ENCODE measurements at regions not wholly inside any gene's neighbourhood (a gene's known extent, or its start where the extent isn't known, plus 50 kb on each side); places are given as distances from the start of the nearest gene placed in this dataset.

GRCh38 chr7:41207141-41207540 is 495.7 kb downstream of the INHBA start:
- DNase-seq = peak; percentile 61

DNA sequence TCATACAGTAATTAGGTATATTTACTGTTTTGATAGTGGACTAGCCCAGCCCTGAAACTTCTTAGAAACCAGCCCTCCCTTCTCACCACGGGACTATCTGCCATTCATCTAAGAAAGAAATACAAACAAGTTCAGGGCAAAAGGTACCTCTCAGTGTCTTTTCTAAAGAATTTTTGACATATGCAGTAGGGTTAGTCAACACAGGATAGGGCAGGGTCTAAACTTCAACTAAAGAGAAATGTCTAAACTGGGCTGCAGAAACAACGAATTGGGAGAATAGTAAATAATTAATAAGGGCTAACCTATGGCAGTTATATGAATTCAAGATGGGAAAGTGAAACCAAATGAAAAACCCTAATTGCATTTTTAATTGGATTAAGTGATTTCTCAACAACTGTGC is 496.6 kb downstream of the INHBA start:
- DNase-seq = no peak

GRCh38 chr7:41205600-41205999 is 497.3 kb downstream of the INHBA start:
- no peak for DNase-seq

DNA sequence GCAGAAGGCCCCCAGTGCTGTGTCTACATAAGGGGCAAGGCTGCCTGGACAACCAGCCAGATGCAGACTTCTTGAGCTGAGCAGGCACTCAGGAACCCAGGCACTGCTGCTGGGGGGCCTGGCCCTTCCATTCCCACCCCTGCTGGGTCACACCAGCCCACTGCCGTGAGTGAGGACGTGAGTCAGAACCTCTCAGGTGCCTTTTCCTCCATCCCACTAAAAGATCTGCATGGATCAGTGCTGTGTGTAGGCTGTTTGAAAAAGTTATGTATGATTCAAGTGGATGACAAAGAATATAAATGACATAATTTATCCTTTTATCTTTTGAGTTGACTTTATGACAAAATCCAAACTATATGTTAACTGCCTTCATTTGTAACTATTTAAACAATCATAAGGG is 499.3 kb downstream of the INHBA start:
- peak; percentile 62 for DNase-seq

GRCh38 chr7:41201021-41201420 is 501.9 kb downstream of the INHBA start:
- DNase-seq = no peak

GRCh38 chr7:41199136-41199535 is 503.8 kb downstream of the INHBA start:
- no peak for DNase-seq

DNA sequence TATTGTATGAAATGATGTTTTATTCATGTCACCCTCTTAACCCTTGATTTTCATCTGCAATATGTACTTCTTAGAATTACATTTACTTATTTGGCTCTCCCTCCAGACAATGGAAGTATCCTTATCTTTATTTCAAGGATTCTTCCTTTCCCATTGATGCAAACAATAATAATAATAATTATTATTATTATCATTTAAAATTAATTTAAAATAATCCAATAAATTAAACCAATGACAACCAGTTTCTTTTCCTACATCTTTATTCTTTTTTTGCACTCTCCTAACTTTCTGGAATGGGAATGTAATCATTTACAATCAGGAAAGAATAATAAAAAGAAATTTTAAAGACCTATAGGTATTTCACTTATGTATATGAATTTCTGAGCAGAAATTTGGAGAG is 504.4 kb downstream of the INHBA start:
- DNase-seq = no peak

DNA sequence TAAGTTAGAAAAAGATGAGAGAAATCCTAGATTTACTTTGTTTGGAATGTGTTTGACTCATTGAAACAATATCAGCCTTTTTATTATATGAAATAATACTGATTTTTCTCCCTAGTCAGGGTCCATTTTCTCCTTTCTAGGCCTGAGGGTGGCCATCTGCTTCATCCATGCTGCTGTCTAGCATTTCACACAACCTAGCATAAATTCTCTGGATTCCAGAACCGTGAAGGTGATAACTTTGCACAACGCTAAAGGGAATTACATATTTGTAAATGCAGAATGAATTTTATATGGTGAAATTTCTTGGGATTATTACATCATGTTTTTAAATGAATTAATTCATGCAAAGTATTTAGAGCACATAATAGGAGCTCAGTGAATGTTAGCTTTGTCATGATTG is 505.1 kb downstream of the INHBA start:
- DNase-seq = no peak

DNA sequence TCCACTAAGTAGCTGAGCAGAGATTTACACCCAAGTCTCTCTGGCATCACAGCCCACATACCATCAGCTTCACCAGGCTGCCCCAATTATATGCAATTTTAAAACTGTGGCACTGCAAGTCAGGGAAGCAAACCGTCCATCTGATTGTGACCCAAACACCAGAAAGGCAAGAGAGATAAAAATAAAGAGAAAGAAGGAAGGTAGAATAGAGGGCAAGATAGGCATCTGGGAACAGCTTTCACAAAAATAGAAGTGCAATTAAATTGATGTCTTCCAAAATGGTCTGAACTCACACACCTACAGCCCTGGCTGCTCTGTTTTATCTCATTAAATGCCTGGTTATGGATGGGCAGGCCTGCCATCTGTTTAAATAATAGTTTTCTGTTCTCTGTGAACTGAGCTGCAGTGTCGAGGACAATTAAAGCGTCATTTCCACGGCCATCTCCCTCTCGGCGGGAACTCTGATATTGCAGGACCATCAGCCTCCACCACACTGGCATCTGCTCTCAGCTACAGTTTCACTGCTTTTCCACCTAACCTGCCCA is 509.1 kb downstream of the INHBA start:
- DNase-seq = no peak

GRCh38 chr7:41190581-41190980 is 512.3 kb downstream of the INHBA start:
- no peak for DNase-seq

GRCh38 chr7:41189866-41190265 is 513.0 kb downstream of the INHBA start:
- peak; percentile 58 for DNase-seq

DNA sequence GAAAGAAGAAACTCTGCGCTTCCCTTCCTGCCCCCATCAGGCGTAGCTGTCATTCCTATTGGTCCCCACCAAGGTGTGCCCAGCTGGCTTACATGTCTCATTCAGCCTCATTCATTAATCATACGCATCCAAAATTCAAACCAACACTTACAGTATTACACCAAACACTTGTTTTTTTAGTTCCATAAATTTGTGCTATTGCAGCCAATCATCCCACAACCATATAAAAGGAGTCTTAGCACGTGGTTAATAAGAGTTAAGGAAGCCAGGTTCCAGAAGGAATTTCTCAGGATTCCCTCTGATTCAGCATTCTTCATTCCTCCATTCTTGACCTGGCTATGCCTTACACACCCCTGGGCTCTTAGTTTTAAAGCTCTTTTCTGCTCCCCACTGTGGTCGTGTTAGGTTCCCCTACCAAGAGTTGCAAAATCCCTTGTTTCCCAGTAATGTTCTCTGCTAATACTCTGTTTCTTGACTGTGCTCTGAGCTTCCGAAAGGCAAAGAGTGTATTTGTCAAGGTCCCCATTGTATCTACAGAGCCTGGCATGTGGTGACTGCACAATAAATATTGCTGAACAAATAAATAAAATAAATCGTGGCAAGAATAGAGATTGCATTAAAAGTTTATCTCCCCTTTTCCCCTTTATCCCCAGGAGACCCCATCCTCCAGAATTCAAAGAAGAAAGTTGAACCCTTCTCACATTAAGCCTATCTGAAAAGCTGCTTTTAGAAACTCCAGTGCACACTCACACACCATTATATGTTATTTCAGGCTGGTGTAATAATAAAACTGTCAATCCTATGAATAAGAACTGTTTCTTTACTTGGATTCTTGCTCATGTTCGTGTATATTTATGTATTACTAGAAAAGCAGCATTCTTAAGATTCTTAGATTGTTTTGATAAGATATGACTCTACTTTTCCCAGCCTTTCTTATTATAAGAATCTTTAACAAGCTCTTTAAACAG is 514.4 kb downstream of the INHBA start:
- DNase-seq = no peak

DNA sequence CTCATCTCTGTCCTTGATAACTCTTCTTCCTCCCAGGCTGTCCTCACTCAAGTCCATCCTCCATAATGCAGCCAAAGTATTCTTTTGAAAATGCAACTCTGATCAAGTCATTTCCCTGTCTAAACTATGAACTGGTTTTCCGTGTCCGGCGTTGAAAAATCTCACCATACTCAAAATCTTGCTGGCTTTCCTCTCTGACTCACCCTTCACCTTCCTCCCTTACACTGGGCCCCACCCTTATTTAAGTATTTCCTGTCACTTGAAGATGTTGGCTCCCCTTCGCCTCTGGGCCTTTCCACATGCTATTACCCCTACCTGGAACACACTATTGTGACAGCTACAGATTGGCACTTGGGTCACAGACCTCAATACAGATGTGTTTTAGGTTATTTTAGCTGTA is 515.6 kb downstream of the INHBA start:
- DNase-seq = no peak

DNA sequence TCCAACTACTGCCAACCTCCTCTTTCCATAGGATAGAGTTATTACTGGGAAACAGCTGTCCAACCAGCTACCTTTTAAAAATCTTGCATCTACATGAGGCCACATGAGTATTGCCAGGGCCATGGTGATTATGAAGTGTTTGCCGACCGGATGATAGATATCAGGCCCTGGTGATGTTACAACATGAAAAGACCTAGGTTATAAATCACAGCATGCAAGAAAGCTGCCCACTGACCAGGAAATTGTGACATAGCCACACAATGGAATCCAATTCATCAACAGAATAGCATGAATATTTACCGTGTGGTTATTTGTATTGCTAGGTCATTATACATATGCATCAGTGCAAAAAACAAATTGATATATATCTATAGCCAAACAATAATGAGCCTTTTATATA is 517.0 kb downstream of the INHBA start:
- DNase-seq = no peak

DNA sequence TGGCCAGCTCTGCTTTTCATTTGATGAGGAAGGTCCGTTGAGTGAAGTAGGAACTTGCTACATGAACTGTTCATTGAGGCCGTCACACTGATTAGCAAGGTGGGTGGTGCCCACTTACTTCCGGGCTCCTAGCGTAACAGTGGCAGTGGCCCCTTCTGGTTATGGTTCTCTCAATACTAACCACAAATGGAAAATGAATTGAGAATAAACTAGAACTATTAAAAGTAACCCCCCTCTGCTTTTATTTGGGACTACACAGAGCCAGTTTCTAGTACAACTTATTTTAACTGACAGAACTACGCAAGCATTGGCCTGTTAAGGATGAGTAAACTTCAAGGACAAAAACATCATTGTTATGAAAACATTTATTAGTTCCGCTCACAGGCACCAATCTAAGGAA is 519.1 kb downstream of the INHBA start:
- DNase-seq = no peak

DNA sequence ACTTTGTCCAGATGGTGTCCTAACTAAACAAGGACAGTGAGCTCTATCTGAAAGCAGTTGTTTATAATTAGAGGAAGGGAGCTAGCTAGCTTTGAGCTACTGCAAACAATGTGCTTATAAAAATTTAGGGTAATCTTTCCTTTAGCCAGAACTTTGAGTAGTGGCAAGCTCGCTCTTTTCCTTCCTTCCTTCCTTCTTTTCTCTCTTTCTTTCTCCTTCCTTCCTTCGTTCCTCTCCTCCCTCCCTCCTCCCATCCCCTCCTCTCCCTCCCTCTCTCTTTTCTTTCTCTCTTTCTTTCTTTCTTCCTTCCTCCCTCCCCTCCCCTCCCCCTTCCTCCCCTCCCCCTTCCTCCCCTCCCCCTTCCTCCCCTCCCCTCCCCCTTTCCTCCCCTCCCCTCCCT is 520.1 kb downstream of the INHBA start:
- no peak for DNase-seq

GRCh38 chr7:41175435-41175834 is 527.5 kb downstream of the INHBA start:
- no peak for DNase-seq

GRCh38 chr7:41174521-41174920 is 528.4 kb downstream of the INHBA start:
- no peak for DNase-seq

GRCh38 chr7:41170466-41170865 is 532.4 kb downstream of the INHBA start:
- DNase-seq = no peak

GRCh38 chr7:41169317-41169716 is 533.6 kb downstream of the INHBA start:
- no peak for DNase-seq

GRCh38 chr7:41167836-41168235 is 535.1 kb downstream of the INHBA start:
- no peak for DNase-seq

- DNase-seq = no peak
These were observed 538.5 kb downstream of the INHBA start for GRCh38 chr7:41164440-41164839.

GRCh38 chr7:41163991-41164390 is 538.9 kb downstream of the INHBA start:
- DNase-seq = no peak

GRCh38 chr7:41162612-41163011 is 540.3 kb downstream of the INHBA start:
- no peak for DNase-seq
